Tibial artery (tissue), 4 donors: ENCODE measurements at regions not wholly inside any gene's neighbourhood (a gene's known extent, or its start where the extent isn't known, plus 50 kb on each side); places are given as distances from the start of the nearest gene placed in this dataset.
"Not testable (repeated sequence)": the region's sequence is repeated elsewhere in the genome, so short reads cannot be mapped to it uniquely, and the experiment has no call there.

Source experiments
- DNase-seq, 2 donors: peaks; one replicate each; pipeline ENCODE4 v3.0.0-alpha.2; 2019
- H3K27ac ChIP-seq, 2 donors: fragments of 200-600 bp; sonication (generic) in 1 of 2; 1 replicate in 1 of 2; 2 replicates in 1 of 2; pipeline ENCODE4 v1.5.1; 2018 to 2019; ENCODE audit warnings: mild to moderate bottlenecking in 1 of 2
- H3K27me3 ChIP-seq, 2 donors: fragments of 200-600 bp; sonication (generic) in 1 of 2; one replicate each; pipeline versions ENCODE4 v1.5.1 to v1.6.0; 2016 to 2019
- H3K36me3 ChIP-seq, 3 donors: fragments of 200-600 bp; sonication (generic) in 2 of 3; one replicate each; pipeline ENCODE4 v1.5.1; 2016 to 2019; ENCODE audit warnings: mild to moderate bottlenecking in 2 of 3
- H3K4me1 ChIP-seq, 4 donors: fragments of 200-600 bp; sonication (generic) in 2 of 4; 1 replicate in 3 of 4; 2 replicates in 1 of 4; pipeline ENCODE4 v1.5.1; 2016 to 2019
- H3K4me3 ChIP-seq, 2 donors: fragments of 200-600 bp; sonication (generic) in 1 of 2; 1 replicate in 1 of 2; 2 replicates in 1 of 2; pipeline ENCODE4 v1.5.1; 2018 to 2019; ENCODE audit warnings: mild to moderate bottlenecking in 2 of 2
- H3K9me3 ChIP-seq, 3 donors: fragments of 200-600 bp; sonication (generic) in 1 of 3; one replicate each; pipeline ENCODE4 v1.5.1; 2016 to 2019
- intact Hi-C: fragments of 100-400 bp; cut with DNase I; formaldehyde crosslinking; loops from one replicate; pipeline ENCODE4 v1.15.0; 2023; ENCODE audit warnings: low total_unique reads
- TF ChIP-seq, protein P1 (sequence below), 2 experiments: fragments of 200-600 bp in 1 of 2; fragments of 450-650 bp in 1 of 2; IDR thresholded peaks; one replicate each; pipeline ENCODE4 v1.5.1; 2017 to 2019; ENCODE audit warnings: antibody characterized with exemption in 2 of 2, mild to moderate bottlenecking in 1 of 2, moderate library complexity in 1 of 2

- no peaks in the 10 kb centered on the region for H3K36me3 ChIP-seq
- no peak overlapping the region for H3K4me3 ChIP-seq
- no peaks in the 10 kb centered on the region for H3K4me1 ChIP-seq
- intact Hi-C loops = no loop called here
- no peak for DNase-seq
- no peaks in the 10 kb centered on the region for H3K9me3 ChIP-seq
- TF ChIP-seq, protein P1, sequence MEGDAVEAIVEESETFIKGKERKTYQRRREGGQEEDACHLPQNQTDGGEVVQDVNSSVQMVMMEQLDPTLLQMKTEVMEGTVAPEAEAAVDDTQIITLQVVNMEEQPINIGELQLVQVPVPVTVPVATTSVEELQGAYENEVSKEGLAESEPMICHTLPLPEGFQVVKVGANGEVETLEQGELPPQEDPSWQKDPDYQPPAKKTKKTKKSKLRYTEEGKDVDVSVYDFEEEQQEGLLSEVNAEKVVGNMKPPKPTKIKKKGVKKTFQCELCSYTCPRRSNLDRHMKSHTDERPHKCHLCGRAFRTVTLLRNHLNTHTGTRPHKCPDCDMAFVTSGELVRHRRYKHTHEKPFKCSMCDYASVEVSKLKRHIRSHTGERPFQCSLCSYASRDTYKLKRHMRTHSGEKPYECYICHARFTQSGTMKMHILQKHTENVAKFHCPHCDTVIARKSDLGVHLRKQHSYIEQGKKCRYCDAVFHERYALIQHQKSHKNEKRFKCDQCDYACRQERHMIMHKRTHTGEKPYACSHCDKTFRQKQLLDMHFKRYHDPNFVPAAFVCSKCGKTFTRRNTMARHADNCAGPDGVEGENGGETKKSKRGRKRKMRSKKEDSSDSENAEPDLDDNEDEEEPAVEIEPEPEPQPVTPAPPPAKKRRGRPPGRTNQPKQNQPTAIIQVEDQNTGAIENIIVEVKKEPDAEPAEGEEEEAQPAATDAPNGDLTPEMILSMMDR (IDR thresholded peaks at IDR 0.05) = no peak
- no peaks in the 10 kb centered on the region for H3K27me3 ChIP-seq
- no peak overlapping the region for H3K27ac ChIP-seq
Observed at GRCh38 chr4:134518574-134519217, 317.1 kb upstream of the PABPC4L start.

DNA sequence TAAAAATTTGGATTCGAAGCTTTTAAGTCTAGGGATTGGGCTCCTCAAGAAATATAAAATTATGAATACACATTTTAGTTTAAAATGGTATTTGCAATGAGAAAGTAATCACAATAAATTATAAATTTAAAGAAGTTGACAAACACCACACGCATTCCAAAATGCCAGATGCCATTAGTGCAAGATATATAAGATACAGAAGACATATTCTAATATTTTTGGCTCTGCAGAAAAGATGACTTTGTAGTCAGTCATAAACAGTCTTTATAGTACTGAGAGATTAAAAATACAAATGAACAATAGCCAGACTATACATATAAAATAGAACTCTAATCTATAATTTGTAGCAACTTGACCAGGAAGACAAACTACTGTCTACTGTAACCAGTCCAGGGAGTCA lies 309.0 kb upstream of the PABPC4L start:
- no peak overlapping the region for H3K4me3 ChIP-seq
- no peaks in the 10 kb centered on the region for H3K9me3 ChIP-seq
- intact Hi-C loops = no loop called here
- H3K27me3 ChIP-seq = no peaks in the 10 kb centered on the region
- no peaks in the 10 kb centered on the region for H3K36me3 ChIP-seq
- DNase-seq = no peak
- TF ChIP-seq, protein P1 (IDR thresholded peaks at IDR 0.05) = no peak
- H3K27ac ChIP-seq = no peak overlapping the region
- H3K4me1 ChIP-seq = no peaks in the 10 kb centered on the region

DNA sequence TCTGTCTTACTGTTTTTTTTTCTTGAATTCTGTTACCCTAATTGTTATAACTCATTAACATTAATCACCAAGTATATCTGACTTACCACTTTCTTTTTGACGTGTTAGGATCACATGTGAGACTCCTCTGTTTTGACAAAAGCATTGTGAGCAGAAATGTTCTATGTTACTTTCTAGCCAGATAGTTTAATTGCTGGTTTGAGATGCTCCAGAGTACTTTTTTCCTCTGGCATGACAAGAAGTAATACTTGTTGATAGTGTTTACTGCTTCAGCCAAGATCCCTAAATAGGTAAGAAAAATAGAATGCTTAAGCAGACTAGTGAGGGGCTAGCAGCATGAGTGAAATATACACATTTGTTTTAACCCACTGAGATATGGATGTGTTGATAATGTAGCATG lies 303.9 kb upstream of the PABPC4L start:
- Histone ChIP-seq H3K27ac (no peak overlapping the region), H3K27me3 (no peaks in the 10 kb centered on the region), H3K4me1 (no peaks in the 10 kb centered on the region), H3K36me3 (no peaks in the 10 kb centered on the region), H3K4me3 (no peak overlapping the region), H3K9me3 (no peaks in the 10 kb centered on the region)
- DNase-seq = no peak
- intact Hi-C loops = no loop called here
- TF ChIP-seq, protein P1 (IDR thresholded peaks at IDR 0.05) = no peak

GRCh38 chr4:134501973-134502643 lies 300.5 kb upstream of the PABPC4L start:
- Histone ChIP-seq H3K4me1 (no peaks in the 10 kb centered on the region), H3K4me3 (no peak overlapping the region), H3K27ac (no peak overlapping the region), H3K36me3 (no peaks in the 10 kb centered on the region), H3K27me3 (no peaks in the 10 kb centered on the region), H3K9me3 (no peaks in the 10 kb centered on the region)
- TF ChIP-seq, protein P1 (IDR thresholded peaks at IDR 0.05) = no peak
- intact Hi-C loops = no loop called here
- DNase-seq = no peak

DNA sequence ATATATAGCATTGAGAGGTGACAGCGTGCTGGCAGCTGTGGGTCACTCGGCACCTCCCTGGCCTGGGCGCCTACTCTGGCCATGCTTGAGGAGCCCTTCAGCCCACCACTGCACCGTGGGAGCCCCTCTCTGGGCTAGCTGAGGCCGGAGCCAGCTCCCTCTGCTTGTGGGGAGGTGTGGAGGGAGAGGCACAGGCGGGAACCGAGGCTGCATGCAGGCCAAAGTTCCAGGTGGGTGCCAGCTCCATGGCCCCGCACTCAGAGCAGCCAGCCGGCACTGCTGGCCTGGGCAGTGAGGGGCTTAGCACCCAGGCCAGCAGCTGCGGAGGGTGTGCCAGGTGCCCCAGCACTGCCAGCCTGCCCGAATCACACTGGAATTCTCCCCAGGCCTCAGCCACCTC lies 299.9 kb upstream of the PABPC4L start:
- H3K27me3 ChIP-seq, H3K4me3 ChIP-seq, intact Hi-C loops, H3K4me1 ChIP-seq, H3K36me3 ChIP-seq, H3K27ac ChIP-seq, H3K9me3 ChIP-seq, DNase-seq: not testable (repeated sequence)

GRCh38 chr4:134499074-134499473 lies 297.5 kb upstream of the PABPC4L start:
- no peaks in the 10 kb centered on the region for H3K4me1 ChIP-seq
- no peak for DNase-seq
- intact Hi-C loops = no loop called here
- H3K27me3 ChIP-seq = no peaks in the 10 kb centered on the region
- H3K36me3 ChIP-seq = no peaks in the 10 kb centered on the region
- no peak overlapping the region for H3K27ac ChIP-seq
- TF ChIP-seq, protein P1 (IDR thresholded peaks at IDR 0.05) = no peak
- no peaks in the 10 kb centered on the region for H3K9me3 ChIP-seq
- H3K4me3 ChIP-seq = no peak overlapping the region
